Esophagus mucosa (tissue), 1 donor: ENCODE measurements at regions not wholly inside any gene's neighbourhood (a gene's known extent, or its start where the extent isn't known, plus 50 kb on each side); places are given as distances from the start of the nearest gene placed in this dataset.

Source experiments
- ATAC-seq: fragments of 200-7000 bp; cut with Tn5 transposase; one replicate; pipeline ENCODE4 v1.9.1; 2020
- donor health status: DM: yes; HTN: yes; CAD: no.

- ATAC-seq: no peak
Measured at GRCh38 chr7:46150721-46151120, 229.6 kb upstream of the IGFBP3 start.

GRCh38 chr7:46150202-46150601 is 229.1 kb upstream of the IGFBP3 start:
- no peak for ATAC-seq

DNA sequence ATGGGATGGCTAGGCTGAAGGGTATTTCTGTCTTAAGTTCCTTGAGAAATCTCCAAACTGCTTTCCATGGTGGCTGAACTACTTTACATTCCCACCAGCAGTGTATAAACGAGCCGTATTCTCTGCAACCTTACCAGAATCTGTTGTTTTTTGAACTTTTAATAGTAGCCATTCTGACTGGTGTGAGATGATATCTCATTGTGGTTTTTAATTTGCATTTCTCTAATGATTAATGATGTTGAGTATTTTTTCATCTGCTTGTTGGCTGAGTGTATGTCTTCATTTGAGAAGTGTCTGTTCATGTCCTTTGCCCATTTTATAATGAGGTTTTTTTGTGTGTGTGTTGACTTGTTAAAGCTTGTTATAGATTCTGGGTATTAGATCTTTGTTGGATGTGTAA is 226.8 kb upstream of the IGFBP3 start:
- ATAC-seq: no peak

DNA sequence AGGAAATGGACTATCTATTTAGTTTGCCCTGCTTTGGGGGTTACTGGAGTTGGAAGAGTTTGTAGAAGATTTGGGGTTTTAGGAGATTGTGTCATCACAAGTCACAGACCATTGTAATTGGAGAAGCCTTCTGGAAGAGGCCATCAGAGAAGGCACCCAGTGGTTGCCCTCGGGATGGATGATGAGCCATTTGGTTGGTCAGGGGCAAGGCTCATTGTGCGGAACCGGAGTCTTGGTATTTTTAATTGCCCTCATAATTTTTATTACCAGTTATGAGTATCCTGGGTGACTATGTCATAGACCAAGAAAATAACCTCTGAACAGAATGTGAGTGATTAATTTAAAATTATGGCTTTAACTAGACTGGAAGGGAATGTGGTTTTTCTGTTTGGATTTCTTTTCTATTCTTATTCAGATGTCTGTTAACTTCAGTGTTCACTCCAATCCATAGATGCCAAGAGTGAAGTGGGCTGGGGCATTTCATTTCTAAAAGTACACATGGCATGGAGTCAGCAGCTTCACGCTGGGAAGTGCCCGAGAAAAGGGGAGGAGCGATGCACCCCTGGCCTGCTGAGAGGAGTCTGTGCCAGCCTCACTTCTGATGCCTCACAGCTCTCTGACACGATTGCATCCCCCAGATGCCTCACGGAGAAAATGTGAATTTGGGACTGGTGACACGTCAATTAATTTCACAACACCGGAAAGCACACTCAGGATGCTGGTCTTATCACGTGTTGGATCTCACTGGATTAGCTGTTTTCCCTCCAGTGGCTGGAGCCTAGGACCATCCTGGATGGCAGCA is 225.6 kb upstream of the IGFBP3 start:
- ATAC-seq: no peak

DNA sequence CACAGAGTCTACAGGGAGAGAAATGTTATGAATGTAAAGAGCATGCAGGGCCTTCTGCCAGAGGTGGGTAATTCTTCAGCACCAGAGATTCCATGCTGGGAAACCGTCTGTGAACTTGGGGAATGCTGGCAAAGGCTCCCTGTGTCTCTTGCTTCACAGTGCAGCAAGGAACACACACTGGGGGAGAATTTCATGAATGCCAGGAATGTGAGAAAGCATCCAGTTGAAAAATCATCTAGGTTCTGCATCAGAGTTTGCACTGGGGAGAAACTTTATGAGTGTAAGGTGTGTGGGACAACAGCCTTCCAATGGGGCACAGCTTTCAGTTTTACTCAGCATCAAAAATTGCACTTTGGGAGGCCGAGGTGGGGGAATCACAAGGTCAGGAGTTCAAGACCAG is 224.3 kb upstream of the IGFBP3 start:
- ATAC-seq: no peak

GRCh38 chr7:46143949-46144917 is 223.2 kb upstream of the IGFBP3 start:
- no peak for ATAC-seq

DNA sequence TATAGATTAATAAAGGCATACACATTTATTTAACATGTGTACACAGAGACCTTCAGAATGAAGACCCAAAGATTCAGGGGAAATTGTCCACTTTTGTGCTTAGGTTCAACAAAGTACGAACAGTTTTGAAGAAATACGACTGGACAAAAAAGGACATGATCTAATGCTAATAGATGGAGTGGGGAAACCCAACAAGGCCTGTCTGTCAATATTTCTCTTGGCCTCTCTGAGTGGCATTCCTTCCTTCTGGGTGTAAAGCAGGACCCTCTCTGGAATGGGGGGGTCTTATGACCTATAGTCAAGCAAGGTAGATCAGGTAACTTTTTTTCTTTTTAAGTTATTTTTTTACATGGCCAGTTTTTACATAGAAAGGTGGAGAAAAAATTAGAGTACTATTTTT is 222.3 kb upstream of the IGFBP3 start:
- ATAC-seq: no peak

- ATAC-seq: no peak
Measured at GRCh38 chr7:46139079-46139478, 218.0 kb upstream of the IGFBP3 start.

GRCh38 chr7:46137725-46138124 is 216.7 kb upstream of the IGFBP3 start:
- ATAC-seq: no peak

GRCh38 chr7:46135557-46135956 is 214.5 kb upstream of the IGFBP3 start:
- ATAC-seq: no peak

- no peak for ATAC-seq
Measured at GRCh38 chr7:46134795-46135194, 213.7 kb upstream of the IGFBP3 start.

DNA sequence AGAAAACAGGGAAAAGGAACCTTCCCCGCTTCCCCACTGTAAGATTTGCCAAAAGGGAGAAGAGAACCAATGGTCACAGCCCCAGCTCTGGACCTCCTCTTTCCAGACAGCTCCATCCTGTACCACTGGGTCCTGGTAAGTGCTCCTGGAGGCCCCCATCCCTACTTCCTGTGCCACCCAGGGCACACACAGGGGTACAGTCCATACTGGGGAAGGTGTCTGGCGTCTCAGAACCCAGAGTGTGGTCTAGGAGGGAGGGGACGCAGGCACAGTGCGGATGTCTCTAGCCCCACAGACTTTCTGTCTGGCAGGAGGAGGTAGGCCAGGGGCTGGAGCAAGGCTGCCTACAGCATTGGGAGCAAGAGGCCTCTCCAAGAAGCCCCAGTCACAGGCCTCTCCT is 213.3 kb upstream of the IGFBP3 start:
- no peak for ATAC-seq

DNA sequence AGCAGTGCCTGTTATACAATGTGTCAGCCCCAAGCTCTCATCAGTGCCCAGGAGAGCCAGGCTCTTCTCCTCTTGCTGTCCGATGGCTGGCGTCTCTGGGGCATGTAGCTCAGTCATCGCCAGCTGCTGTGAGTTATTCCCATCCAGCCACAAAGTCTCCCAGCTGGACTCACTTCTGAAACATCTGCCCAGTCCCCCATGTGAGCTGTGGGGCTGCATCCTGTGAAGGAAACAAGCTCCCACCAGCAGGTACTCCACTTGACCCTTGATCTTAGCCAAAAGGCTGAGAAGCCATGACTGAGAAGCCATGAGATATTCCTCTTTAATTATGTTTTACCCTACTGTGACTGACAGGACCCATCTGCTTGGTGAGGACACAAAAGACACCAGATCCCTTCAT is 212.7 kb upstream of the IGFBP3 start:
- ATAC-seq: no peak

DNA sequence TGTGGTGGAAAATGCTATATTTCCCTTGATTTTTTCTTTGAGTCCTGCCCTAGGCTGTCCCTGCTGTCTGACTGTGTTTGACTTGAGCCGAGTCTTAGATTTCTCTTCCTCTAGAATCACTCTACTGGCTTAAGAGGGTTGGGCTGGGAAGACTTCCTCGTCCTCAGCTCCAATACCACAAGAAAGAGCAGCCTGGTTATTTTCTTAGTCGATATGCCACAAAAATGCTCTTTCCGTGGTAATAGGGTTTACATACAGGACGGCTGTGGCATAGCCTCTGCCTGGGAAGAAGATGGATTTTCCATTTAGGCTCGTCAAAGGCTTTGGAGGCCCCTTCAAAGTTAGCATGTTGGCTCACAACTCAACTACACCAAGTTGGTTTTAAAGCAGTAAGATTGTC is 212.0 kb upstream of the IGFBP3 start:
- ATAC-seq: no peak

GRCh38 chr7:46131916-46132795 is 211.1 kb upstream of the IGFBP3 start:
- ATAC-seq: no peak

DNA sequence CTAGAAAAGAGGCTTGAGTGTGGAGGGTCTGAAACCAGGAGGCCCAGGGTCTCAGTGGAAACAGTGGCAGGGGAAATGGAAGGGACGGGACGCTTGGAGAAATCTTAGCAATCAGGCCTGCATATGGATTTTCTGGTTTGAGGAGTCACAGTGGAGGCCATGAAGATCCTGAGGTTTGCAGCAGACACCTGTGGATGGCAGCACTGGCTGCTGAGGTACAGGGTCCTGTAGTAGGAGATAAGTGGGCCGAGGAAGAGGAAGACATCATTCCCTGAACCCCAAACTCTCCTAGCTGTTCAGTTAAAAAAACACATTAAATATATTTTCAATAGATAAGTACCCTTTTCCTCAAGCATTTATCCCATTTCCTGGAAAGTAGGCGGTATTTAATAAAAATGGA is 208.8 kb upstream of the IGFBP3 start:
- ATAC-seq: no peak

DNA sequence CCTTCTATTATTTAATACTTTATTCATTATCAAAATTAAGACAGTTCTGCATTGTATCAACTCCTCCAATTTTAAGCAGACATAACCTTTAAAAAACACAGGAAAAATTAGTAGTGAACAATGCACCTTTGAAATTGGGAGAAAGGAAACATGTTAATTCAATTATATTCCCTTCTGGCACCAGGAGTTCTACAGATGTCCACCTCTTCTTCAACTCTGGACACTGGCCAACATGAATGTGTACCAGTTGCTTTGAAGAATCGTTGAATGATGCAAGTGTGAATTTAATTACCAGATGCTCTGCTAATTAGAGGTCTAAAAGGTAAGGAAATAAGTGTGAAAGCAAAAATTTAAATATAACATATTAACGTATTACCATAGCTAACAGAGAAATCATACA is 206.7 kb upstream of the IGFBP3 start:
- ATAC-seq: no peak

DNA sequence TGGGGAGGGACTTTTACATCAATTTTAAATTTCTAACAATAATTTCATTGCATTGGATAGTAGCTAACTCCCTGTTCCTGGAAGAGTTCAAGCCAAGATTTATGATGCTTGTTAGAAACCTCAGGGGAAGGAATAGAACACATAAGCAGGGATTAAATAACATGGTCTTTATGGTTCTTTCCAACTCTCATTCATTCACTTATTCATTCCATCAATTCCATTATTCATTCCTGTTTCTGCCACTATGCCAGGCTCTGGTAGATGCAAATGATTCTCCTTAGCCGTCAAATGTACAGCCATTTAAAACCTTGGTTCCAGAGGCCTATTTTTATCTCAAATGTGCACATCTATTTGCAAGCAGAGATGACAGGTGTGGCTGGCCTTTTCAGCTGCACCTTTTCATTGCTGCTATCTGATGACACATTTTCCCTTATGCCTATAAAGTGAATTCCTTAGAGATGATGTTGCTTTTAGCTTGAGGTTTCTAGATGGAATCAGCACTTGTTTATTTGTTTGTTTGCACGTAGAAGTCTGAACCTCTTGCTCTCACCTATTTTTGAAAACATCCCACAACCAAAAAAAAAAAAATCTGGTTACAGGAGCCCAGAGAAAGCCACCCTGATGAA is 205.7 kb upstream of the IGFBP3 start:
- no peak for ATAC-seq

GRCh38 chr7:46123756-46124343 is 202.8 kb upstream of the IGFBP3 start:
- ATAC-seq: no peak

GRCh38 chr7:46115410-46115809 is 194.3 kb upstream of the IGFBP3 start:
- ATAC-seq: no peak

- no peak for ATAC-seq
Measured at GRCh38 chr7:46109437-46109836, 188.4 kb upstream of the IGFBP3 start.

DNA sequence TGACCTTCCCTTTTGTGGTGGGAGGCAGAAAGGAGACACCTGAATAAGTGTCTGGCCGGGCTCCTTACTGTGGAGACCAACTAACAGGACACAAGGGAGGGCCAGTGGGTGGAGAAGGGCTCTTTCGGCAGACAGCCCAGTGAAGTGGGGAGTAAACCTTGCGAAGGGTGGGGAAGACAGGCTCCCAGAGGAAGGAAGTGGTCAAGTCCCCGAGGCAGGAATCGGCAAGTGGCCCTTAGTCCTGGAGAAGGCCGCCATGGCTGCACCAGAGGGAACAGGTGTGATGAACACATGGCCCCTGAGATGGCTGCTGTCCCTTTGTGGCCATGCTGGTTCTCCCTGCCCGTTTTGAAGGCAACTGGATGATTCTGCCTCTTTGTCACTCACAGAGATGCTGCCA is 187.2 kb upstream of the IGFBP3 start:
- ATAC-seq: no peak
